ENCODE measurements at regions not wholly inside any gene's neighbourhood (a gene's known extent, or its start where the extent isn't known, plus 50 kb on each side); places are given as distances from the start of the nearest gene placed in this dataset.

DNA sequence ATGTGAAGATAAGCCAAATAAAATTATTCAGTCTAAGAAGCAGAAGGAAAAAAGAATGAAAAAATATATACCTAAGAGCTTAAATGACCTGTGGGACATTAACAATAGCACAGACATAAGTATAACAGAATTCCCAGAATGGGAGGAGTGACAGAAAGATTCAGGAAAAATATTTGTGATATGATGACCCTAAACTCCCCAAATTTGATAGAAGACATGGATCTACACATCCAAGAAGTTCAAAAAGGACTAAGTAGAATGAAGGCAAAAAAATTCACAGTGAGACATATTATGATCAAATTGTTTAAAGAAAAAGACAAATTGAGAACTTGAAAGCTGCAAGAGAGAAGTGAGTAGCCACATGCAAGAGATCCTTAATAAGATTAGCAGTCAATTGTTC lies 211.4 kb upstream of the OR4E1 start:
- no peak overlapping the region for H3K4me3 ChIP-seq
- no peaks in the 10 kb centered on the region for H3K36me3 ChIP-seq
- no peaks in the 10 kb centered on the region for H3K4me1 ChIP-seq
- intact Hi-C loops (cut with DNase I) = no loop called here
- H3K27ac ChIP-seq = no peak overlapping the region
- no peaks in the 10 kb centered on the region for H3K27me3 ChIP-seq
- DNase-seq (ENCODE audit: extremely low spot score in 2 of 2) = no peak
- H3K9me3 ChIP-seq = no peaks in the 10 kb centered on the region
- TF ChIP-seq, protein P1, sequence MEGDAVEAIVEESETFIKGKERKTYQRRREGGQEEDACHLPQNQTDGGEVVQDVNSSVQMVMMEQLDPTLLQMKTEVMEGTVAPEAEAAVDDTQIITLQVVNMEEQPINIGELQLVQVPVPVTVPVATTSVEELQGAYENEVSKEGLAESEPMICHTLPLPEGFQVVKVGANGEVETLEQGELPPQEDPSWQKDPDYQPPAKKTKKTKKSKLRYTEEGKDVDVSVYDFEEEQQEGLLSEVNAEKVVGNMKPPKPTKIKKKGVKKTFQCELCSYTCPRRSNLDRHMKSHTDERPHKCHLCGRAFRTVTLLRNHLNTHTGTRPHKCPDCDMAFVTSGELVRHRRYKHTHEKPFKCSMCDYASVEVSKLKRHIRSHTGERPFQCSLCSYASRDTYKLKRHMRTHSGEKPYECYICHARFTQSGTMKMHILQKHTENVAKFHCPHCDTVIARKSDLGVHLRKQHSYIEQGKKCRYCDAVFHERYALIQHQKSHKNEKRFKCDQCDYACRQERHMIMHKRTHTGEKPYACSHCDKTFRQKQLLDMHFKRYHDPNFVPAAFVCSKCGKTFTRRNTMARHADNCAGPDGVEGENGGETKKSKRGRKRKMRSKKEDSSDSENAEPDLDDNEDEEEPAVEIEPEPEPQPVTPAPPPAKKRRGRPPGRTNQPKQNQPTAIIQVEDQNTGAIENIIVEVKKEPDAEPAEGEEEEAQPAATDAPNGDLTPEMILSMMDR (IDR thresholded peaks at IDR 0.05) = no peak
- TF ChIP-seq POLR2AphosphoS5 (IDR thresholded peaks at IDR 0.05; ENCODE audit: insufficient read depth in 1 of 2, low read depth in 1 of 2) (no peak), POLR2A (IDR thresholded peaks at IDR 0.05) (no peak)

DNA sequence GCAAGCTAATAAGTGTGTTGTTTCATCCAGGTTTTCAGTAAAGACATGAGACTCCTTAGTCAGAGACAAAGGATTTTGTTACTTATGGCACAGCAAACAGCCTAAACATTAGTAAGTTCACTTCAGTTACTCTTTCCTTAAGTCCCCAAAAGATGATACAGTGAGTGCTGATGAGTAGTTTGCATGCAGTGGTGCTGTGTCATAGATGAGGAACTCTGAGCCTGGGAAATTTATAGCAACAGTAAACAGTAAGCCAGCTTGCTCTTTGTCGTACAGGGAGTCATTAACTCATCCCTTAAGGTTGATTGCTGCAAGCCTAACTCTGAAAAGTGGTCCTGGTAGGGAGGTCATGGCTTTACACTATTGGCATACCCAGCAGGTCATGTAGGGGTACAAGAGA lies 208.6 kb upstream of the OR4E1 start:
- Histone ChIP-seq H3K4me3 (no peak overlapping the region), H3K9me3 (no peaks in the 10 kb centered on the region), H3K27ac (no peak overlapping the region), H3K4me1 (no peaks in the 10 kb centered on the region), H3K27me3 (no peaks in the 10 kb centered on the region), H3K36me3 (no peaks in the 10 kb centered on the region)
- TF ChIP-seq, protein P1 (IDR thresholded peaks at IDR 0.05) = no peak
- no peak for TF ChIP-seq POLR2AphosphoS5 (IDR thresholded peaks at IDR 0.05; ENCODE audit: insufficient read depth in 1 of 2, low read depth in 1 of 2)
- no peak for TF ChIP-seq POLR2A (IDR thresholded peaks at IDR 0.05)
- intact Hi-C loops (cut with DNase I) = no loop called here
- no peak for DNase-seq (ENCODE audit: extremely low spot score in 2 of 2)

DNA sequence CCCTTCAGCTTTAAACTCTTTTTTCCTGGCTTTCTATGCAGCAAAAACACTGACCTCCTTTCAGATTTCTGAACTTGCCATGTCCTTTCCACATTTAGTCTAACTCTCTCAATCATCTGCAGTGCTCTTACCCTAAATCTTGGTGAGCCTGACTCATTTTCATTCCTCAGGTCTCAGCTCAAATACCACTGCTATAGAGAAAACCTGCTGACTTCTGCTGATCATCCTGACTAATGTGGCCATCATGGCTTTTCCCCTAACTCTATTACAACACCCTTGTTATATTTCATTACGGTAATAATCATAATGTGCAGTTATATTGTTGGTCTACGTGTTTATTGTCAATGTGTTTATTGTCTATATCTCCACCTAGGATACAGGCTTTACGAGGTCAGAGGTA lies 207.3 kb upstream of the OR4E1 start:
- H3K4me3 ChIP-seq = no peak overlapping the region
- H3K4me1 ChIP-seq = no peaks in the 10 kb centered on the region
- no peak for DNase-seq (ENCODE audit: extremely low spot score in 2 of 2)
- H3K36me3 ChIP-seq = no peaks in the 10 kb centered on the region
- H3K27ac ChIP-seq = no peak overlapping the region
- no peaks in the 10 kb centered on the region for H3K9me3 ChIP-seq
- no peak for TF ChIP-seq POLR2AphosphoS5 (IDR thresholded peaks at IDR 0.05; ENCODE audit: insufficient read depth in 1 of 2, low read depth in 1 of 2)
- no peak for TF ChIP-seq POLR2A (IDR thresholded peaks at IDR 0.05)
- TF ChIP-seq, protein P1 (IDR thresholded peaks at IDR 0.05) = no peak
- intact Hi-C loops (cut with DNase I) = no loop called here
- no peaks in the 10 kb centered on the region for H3K27me3 ChIP-seq

DNA sequence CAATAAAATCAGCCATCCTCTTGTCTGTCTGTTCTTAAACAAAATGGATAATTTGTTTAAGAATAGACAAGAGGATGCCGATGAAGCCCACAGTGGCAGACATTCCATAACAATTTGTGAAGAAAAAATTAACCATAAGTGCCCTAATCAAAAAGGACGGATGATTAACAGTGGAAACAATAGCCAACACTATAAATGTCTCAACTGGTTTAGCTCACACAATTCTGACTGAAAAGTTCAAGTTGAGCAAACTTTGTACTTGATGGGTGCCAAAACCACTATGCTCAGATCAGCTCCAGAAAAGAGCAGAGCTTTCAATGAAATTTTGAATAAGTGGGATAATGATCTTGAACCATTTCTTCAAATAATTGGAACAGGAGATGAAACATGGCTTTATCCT lies 202.2 kb upstream of the OR4E1 start:
- no peak overlapping the region for H3K4me3 ChIP-seq
- TF ChIP-seq POLR2A (IDR thresholded peaks at IDR 0.05) (no peak), POLR2AphosphoS5 (IDR thresholded peaks at IDR 0.05; ENCODE audit: insufficient read depth in 1 of 2, low read depth in 1 of 2) (no peak)
- TF ChIP-seq, protein P1 (IDR thresholded peaks at IDR 0.05) = no peak
- no peaks in the 10 kb centered on the region for H3K4me1 ChIP-seq
- H3K27me3 ChIP-seq = no peaks in the 10 kb centered on the region
- no peaks in the 10 kb centered on the region for H3K9me3 ChIP-seq
- intact Hi-C loops (cut with DNase I) = no loop called here
- no peaks in the 10 kb centered on the region for H3K36me3 ChIP-seq
- no peak for DNase-seq (ENCODE audit: extremely low spot score in 2 of 2)
- H3K27ac ChIP-seq = no peak overlapping the region

DNA sequence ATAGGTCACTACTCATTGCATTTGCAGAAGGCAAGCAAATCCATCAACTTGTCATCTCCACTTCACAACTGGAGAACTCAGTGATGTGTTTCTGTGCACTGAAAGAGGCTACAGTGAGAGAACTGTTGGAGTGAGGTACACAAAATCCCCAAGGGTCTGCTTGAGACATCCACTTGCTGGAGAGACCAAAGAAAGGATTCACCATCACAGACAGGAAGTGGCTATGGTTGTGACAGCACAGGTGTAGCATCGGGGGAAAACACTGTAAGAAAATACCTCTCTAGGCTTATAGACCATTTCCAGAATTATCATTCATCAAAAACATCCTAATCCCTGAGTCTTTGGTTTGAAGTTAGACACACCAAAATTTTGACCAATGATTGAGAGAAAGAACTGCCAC lies 201.3 kb upstream of the OR4E1 start:
- no peak for TF ChIP-seq POLR2AphosphoS5 (IDR thresholded peaks at IDR 0.05; ENCODE audit: insufficient read depth in 1 of 2, low read depth in 1 of 2)
- TF ChIP-seq POLR2A (IDR thresholded peaks at IDR 0.05) = no peak
- TF ChIP-seq, protein P1 (IDR thresholded peaks at IDR 0.05) = no peak
- no peaks in the 10 kb centered on the region for H3K27me3 ChIP-seq
- H3K36me3 ChIP-seq = no peaks in the 10 kb centered on the region
- H3K4me3 ChIP-seq = no peak overlapping the region
- no peaks in the 10 kb centered on the region for H3K9me3 ChIP-seq
- H3K27ac ChIP-seq = no peak overlapping the region
- no peaks in the 10 kb centered on the region for H3K4me1 ChIP-seq
- intact Hi-C loops (cut with DNase I) = no loop called here
- DNase-seq (ENCODE audit: extremely low spot score in 2 of 2) = no peak

All from vagina (tissue), 2 donors.